GM12892 (cell line): ENCODE measurements at regions not wholly inside any gene's neighbourhood (a gene's known extent, or its start where the extent isn't known, plus 50 kb on each side); places are given as distances from the start of the nearest gene placed in this dataset.

ENCODE experiments used
- POLR2A ChIP-seq: IDR thresholded peaks from 2 replicates; pipeline ENCODE4 v1.6.1; 2011; ENCODE audit warnings: low read depth, low read length, control low read depth
- POLR2AphosphoS5 ChIP-seq: IDR thresholded peaks from 2 replicates; pipeline ENCODE4 v1.6.1; 2011; ENCODE audit warnings: low read depth, low read length, control low read depth

DNA sequence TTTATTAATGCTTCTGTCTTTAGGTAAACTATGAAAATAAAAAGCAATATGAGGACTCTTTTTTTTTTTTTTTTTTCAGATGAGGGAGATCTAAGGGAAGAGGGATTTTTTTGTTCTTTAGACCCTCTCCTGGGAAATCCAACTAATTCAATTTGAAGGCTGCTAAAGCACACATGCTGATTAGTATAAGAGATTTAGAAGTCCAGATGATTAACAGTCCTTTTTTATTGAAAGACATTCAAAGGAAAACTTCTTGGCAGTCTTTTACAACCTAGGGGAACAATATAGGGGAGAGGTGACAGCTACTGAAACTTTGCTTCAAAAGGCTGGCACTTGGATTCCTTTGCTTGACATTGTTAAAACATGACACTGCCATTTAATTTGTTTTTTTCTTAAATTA is 602.5 kb downstream of the RAPGEF2 start:
- TF ChIP-seq POLR2AphosphoS5 (no peak), POLR2A (no peak)
